HAP-1 (cell line): ENCODE measurements at regions not wholly inside any gene's neighbourhood (a gene's known extent, or its start where the extent isn't known, plus 50 kb on each side); places are given as distances from the start of the nearest gene placed in this dataset.

Experiments used
- DNase-seq, 2 experiments: peaks; one replicate each; pipeline ENCODE4 v3.0.0-alpha.2; 2016 to 2020; ENCODE audit warnings: low spot score in 2 of 2
- H3K27me3 ChIP-seq: fragments of 250-450 bp; sonication (Bioruptor Pico); 2 replicates; pipeline ENCODE4 v1.5.1; 2020; ENCODE audit warnings: low read depth, mild to moderate bottlenecking, moderate library complexity
- H3K36me3 ChIP-seq: fragments of 250-450 bp; sonication (Bioruptor Pico); replicated peaks from 2 replicates; pipeline ENCODE4 v1.5.1; 2020; ENCODE audit warnings: mild to moderate bottlenecking
- H3K4me1 ChIP-seq: fragments of 250-450 bp; sonication (Bioruptor Pico); 2 replicates; pipeline ENCODE4 v1.5.1; 2020; ENCODE audit warnings: mild to moderate bottlenecking
- H3K4me3 ChIP-seq: fragments of 250-450 bp; sonication (Bioruptor Pico); 2 replicates; pipeline ENCODE4 v1.5.1; 2020; ENCODE audit warnings: mild to moderate bottlenecking, moderate library complexity
- H3K9me3 ChIP-seq: fragments of 250-450 bp; sonication (Bioruptor Pico); 2 replicates; pipeline ENCODE4 v1.5.1; 2020; ENCODE audit warnings: mild to moderate bottlenecking, moderate library complexity
- in situ Hi-C: fragments of 300-500 bp; cut with MboI; formaldehyde crosslinking; loops from 3 replicates; pipeline ENCODE4 v1.14.3; 2020; ENCODE audit warnings: low sequenced_read_pairs, inconsistent platforms, mixed read lengths

DNA sequence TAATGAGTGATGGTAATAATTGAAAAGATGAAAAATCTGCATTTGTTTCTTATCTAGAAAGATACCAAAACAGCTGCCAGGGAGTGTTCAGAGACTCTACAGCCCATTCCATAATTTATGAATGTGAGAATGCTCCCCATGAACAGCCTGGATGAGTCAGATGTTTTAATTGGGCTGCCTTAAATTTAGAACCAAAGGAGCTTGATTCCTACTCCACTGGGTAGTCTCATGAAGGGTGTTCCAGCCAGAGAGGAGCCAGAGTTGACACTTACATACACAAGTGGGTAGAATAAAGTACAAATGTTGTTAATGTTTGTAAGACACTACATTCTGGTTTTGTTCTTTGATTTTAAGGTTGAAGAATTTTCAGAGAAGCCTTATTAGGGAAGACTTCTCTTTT lies 123.2 kb upstream of the PRNP start:
- in situ Hi-C loops: no loop called here
- Histone ChIP-seq H3K27me3 (no peaks in the 10 kb centered on the region), H3K9me3 (no peaks in the 10 kb centered on the region), H3K4me1 (no peaks in the 10 kb centered on the region), H3K4me3 (no peak overlapping the region), H3K36me3 (no peaks in the 10 kb centered on the region)
- DNase-seq: no peak

DNA sequence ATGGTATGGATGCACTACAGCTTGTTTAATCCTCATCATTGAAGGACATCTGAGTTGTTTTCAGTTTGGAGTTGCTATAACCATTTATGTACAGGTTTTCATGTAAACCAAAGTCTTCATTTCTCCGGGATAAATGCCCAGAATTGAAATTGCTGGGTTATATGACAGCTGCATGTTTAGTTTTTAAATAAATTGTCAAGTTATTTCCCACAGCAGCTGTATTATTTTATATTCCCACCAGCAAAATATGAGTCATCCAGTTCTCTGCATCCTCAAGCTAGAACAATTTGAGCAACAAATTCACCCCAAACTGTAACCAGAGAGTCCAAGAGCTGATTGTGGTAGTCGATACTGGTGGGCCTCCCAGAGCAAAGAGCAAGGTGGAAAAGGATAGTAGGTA lies 125.6 kb upstream of the PRNP start:
- Histone ChIP-seq H3K4me3 (no peak overlapping the region), H3K27me3 (no peaks in the 10 kb centered on the region), H3K36me3 (no peaks in the 10 kb centered on the region), H3K9me3 (no peaks in the 10 kb centered on the region), H3K4me1 (no peaks in the 10 kb centered on the region)
- in situ Hi-C loops: no loop called here
- DNase-seq: no peak

DNA sequence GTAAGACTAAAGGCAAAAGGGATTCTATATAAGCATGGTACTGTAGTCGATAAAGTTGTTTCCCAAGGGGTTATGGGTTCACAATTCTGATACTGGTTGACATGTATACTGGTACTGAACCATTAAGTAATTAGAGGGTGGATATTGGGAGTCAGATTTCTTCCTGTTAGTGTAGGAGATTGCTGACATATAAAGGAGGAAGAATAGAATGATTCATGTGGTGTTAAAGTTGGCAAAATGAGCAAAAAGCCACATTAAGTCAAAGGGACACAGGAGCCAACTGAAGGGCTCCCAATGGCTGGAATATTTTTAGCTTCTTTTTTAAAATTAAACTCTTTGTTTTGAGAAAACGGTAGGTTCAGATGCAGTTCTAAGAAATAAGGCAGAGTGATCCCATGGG lies 126.3 kb upstream of the PRNP start:
- Histone ChIP-seq H3K9me3 (no peaks in the 10 kb centered on the region), H3K27me3 (no peaks in the 10 kb centered on the region), H3K36me3 (no peaks in the 10 kb centered on the region), H3K4me3 (no peak overlapping the region), H3K4me1 (no peaks in the 10 kb centered on the region)
- DNase-seq: no peak
- in situ Hi-C loops: no loop called here

DNA sequence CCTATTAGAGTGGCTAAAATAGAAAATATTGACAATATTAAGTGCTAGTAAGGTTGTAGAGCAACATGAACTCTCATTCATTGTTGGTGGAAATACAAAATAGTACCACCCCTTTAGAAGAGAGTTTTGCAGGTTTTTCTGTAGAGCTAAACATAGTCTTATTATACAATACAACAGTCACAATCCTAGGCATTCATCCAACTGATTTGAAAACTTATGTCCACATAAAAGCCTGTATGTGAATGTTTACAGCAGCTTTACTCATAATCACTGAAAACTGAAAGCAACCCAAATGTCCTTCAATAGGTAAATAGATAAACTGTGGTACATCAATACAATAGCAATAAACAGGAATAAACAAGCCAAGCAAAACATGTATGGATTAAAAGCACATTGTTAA lies 127.2 kb upstream of the PRNP start:
- DNase-seq: no peak
- in situ Hi-C loops: no loop called here
- Histone ChIP-seq H3K4me3 (no peak overlapping the region), H3K27me3 (no peaks in the 10 kb centered on the region), H3K4me1 (no peaks in the 10 kb centered on the region), H3K36me3 (no peaks in the 10 kb centered on the region), H3K9me3 (no peaks in the 10 kb centered on the region)

DNA sequence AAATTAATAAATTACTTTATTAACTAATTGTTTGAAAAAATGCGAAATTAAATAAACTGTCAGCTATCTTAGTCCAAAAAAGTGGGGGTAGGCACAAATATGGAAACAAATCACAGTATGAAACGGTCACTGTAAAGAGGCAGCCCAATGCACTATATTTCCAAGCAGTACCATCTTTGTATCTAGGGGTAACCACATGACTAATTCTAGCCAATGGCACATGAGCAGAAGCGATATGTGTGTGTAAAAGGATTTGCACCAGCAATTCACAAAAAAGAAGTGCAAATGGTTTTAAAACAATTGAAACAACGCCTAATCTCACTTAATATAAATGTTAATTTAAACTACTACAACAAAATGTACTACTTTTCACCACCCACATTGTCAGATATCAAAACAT lies 129.5 kb upstream of the PRNP start:
- H3K27me3 ChIP-seq: no peaks in the 10 kb centered on the region
- in situ Hi-C loops: no loop called here

DNA sequence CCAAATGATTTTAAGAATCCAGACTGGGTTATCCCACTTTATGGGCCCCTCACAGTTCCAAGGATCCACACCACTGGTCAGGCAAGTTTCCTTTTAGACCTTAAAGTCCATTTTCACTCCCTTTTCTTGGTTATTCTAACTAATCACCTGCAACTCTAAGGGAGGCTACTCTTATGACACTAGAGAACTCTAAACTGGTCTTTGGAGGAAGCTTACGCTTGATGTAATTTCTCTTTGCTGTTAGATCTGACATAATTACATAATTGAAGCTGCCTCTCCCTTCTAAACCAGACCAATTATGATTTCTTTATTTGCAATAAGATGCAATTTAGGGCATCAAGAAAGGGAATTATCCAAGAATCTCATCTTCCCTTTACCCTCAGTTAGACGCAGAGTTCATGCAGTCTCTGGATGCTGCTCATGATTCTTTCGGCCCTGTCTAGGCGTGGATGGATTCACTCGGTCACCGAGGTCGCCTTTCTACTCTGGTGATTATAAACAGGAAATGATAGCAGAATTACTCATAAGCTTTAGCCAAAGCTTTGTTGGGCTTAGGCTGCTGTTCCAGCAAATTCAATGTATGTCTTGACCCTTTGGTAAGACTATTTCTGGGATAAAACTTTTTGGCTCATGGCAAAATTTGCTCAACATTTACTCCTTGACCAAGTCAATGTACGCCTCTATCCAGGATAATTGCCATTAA lies 130.9 kb upstream of the PRNP start:
- H3K27me3 ChIP-seq: no peaks in the 10 kb centered on the region
- in situ Hi-C loops: no loop called here
- no peak overlapping the region for H3K4me3 ChIP-seq
- H3K4me1 ChIP-seq: no peaks in the 10 kb centered on the region
- no peaks in the 10 kb centered on the region for H3K9me3 ChIP-seq
- no peak for DNase-seq
- H3K36me3 ChIP-seq: no peaks in the 10 kb centered on the region

More for the DNA sequence above, 129.5 kb upstream of the PRNP start:
- H3K9me3 ChIP-seq: no peaks in the 10 kb centered on the region
- H3K4me3 ChIP-seq: no peak overlapping the region
- no peaks in the 10 kb centered on the region for H3K4me1 ChIP-seq
- no peak for DNase-seq
- no peaks in the 10 kb centered on the region for H3K36me3 ChIP-seq

DNA sequence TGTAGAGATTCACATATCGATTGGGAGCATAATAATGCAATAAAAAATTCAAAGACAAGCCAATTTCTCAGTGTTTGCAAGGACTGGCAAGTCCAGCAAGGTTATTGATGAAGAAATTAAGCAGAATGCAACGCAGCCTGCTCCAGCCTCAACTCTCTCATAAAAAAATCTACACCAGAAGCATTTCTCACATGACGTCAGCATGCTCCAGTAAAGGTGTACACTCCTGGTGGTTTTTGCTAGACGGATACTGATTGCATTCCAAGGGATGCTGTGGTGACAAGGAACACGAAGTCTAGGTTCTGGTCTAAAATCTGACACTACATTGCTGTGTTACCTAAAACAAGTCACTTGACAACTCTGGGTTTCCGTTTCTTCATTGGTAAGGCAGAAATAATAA lies 131.9 kb upstream of the PRNP start:
- Histone ChIP-seq H3K4me3 (no peak overlapping the region), H3K27me3 (no peaks in the 10 kb centered on the region), H3K4me1 (no peaks in the 10 kb centered on the region), H3K9me3 (no peaks in the 10 kb centered on the region), H3K36me3 (no peaks in the 10 kb centered on the region)
- in situ Hi-C loops: no loop called here
- no peak for DNase-seq

DNA sequence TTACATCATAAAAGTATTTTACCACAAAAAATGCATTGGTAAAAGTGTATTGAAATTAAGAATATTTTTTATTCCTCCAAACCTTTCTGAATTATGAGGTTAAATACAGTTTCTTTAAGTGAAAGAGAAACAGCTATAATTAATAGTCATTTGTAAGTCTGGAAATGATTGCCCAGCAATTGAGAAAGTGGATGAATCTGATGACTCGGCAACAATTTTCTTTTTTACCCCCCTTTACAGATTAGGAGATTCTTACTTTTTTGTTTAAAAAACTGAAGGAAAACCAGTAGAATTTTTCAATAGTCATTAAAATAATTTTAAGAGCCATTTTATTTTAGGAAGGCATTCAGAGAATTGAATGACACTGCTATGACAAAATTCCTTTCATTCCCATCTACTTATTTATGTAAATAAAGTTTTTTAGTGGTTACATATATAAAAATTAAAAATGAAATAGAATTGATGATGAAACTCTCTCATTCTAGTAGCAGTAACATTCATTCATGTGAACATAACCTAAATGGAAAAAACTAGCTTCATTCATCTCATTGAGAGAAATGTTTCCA lies 134.1 kb upstream of the PRNP start:
- DNase-seq: no peak
- Histone ChIP-seq H3K27me3 (no peaks in the 10 kb centered on the region), H3K4me1 (no peaks in the 10 kb centered on the region), H3K4me3 (no peak overlapping the region), H3K36me3 (no peaks in the 10 kb centered on the region), H3K9me3 (no peaks in the 10 kb centered on the region)
- in situ Hi-C loops: no loop called here

DNA sequence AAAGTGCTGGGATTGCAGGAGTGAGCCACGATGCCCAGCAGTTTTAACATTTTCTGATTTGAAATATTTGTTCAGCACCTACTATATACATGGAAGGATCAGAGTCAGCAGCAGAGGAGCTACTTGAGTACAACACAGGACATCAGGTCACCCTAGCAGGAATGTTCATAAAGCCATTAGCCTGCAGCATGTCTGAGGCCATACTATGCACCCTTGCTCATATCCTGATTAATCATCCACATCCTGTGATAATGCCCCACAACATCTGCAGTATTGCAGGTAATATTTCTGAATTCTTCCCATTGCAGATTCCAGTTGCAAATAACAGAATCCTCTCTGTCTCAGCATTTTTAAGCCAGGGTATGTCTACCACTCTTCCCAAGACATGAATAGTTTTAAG lies 135.5 kb upstream of the PRNP start:
- no peaks in the 10 kb centered on the region for H3K4me1 ChIP-seq
- DNase-seq: no peak
- no peaks in the 10 kb centered on the region for H3K9me3 ChIP-seq
- H3K4me3 ChIP-seq: no peak overlapping the region
- H3K36me3 ChIP-seq: no peaks in the 10 kb centered on the region
- H3K27me3 ChIP-seq: no peaks in the 10 kb centered on the region
- in situ Hi-C loops: no loop called here

DNA sequence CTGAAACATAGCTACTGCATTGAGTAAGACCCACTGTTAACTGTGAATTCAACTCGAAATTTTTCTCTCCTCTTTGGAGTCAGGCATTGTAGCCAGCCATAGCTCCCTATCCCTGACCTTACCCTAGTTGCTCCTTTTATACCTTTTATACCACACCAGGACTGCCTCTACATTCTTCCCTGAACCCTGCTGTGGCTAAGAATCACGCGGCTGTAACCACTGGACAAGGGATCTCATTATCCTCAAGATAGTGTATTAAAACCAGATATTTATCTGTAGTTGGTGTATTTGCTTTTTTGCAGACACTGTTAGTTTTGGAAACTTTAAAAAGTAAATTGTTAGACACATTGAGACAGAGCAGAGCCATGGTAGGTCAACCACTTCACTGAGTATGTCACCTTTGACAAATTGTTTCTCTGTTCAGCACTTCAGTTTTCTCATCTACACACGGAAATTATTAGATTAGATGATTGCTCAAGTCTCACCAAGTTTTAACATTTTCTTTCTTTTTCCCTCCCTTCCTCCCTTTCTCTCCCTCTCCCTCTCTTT lies 136.5 kb upstream of the PRNP start:
- no peaks in the 10 kb centered on the region for H3K36me3 ChIP-seq
- DNase-seq: no peak
- in situ Hi-C loops: no loop called here
- no peaks in the 10 kb centered on the region for H3K27me3 ChIP-seq
- no peak overlapping the region for H3K4me3 ChIP-seq
- no peaks in the 10 kb centered on the region for H3K9me3 ChIP-seq
- H3K4me1 ChIP-seq: no peaks in the 10 kb centered on the region

DNA sequence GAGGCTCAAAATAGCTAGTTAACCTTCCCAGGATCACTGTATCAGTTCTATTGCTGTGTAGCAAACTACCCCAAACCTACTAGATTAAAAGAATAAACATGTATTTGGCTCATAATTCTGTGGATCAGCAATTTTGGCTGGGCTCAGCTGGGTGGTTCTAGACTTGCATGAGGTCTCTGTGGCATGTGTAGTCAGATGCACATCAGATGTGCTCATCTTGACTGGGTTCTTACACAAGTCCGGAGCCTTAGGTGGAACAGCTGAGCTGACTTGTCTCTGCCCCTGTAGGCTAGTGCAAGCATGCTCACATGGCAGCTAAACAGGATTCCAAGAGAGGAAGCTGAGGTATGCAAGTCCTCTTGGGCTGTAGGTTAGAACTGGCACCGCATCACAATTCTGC lies 137.7 kb upstream of the PRNP start:
- Histone ChIP-seq H3K4me1 (no peaks in the 10 kb centered on the region), H3K36me3 (no peaks in the 10 kb centered on the region), H3K9me3 (no peaks in the 10 kb centered on the region), H3K27me3 (peaks cover 3% of the 10 kb centered on the region; the same call in 1 of the 2 replicates), H3K4me3 (no peak overlapping the region)
- DNase-seq: no peak
- in situ Hi-C loops: no loop called here

DNA sequence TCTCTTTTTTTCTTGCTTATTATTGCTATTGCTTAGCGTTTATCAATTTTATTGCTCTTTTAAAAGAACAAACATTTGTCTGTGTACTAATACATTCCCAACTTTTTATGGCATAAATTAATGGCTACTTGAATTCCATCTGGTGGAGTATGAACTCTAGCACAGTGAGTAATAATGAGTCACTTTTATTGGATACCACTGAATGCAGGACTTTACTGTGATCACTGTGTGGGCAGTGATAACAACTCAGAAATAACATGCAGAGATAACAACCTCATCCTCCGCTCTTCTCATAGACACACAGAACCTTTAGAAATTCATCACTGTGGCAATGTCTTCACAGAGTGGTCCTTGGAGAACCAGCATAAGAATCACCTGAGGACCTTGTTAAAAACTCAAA lies 139.5 kb upstream of the PRNP start:
- in situ Hi-C loops: no loop called here
- H3K9me3 ChIP-seq: no peaks in the 10 kb centered on the region
- no peak overlapping the region for H3K4me3 ChIP-seq
- H3K4me1 ChIP-seq: no peaks in the 10 kb centered on the region
- H3K36me3 ChIP-seq: no peaks in the 10 kb centered on the region
- H3K27me3 ChIP-seq: peaks cover 3% of the 10 kb centered on the region; the same call in 1 of the 2 replicates
- no peak for DNase-seq

DNA sequence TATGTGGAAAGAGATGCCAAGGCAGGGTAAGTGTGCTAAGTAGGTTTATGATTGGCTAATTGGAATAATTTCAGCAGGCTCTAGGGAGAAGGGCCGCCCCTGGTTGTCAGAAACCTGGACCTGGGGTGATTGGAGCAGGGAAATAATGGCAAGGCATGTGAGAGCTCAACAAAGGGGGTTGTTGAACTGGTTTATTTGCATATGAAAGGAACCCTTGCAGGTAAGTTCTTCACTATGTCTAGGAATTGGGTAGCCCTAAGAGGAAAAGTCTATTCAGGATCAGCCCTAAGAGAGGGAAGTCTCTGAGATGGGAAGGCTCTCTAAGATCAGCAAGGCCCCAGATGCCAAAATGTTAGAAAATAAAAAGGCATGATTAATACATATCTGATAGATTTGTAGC lies 139.9 kb upstream of the PRNP start:
- in situ Hi-C loops: no loop called here
- Histone ChIP-seq H3K36me3 (no peaks in the 10 kb centered on the region), H3K4me1 (no peaks in the 10 kb centered on the region), H3K9me3 (no peaks in the 10 kb centered on the region), H3K27me3 (peaks cover 3% of the 10 kb centered on the region; the same call in 1 of the 2 replicates), H3K4me3 (no peak overlapping the region)
- no peak for DNase-seq

DNA sequence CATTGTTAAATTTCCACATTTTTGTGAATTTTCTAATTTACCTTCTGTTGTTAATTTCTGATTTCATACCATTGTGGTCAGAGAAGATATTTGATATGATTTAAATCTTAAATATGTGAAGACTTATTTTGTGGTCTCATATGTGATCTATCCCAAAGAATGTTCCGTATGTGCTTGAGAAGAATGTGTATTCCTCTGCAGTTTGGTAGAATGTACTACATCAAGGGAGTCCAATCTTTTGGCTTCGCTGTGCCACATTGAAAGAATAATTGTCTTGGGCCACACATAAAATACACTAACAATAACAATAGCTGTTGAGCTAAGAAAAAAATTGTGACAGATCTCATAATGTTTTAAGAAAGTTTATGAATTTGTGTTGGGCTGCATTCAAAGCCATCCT lies 140.7 kb upstream of the PRNP start:
- in situ Hi-C loops: no loop called here
- no peaks in the 10 kb centered on the region for H3K4me1 ChIP-seq
- H3K36me3 ChIP-seq: no peaks in the 10 kb centered on the region
- H3K4me3 ChIP-seq: no peak overlapping the region
- no peak for DNase-seq
- H3K9me3 ChIP-seq: no peaks in the 10 kb centered on the region
- peaks cover 3% of the 10 kb centered on the region; the same call in 1 of the 2 replicates for H3K27me3 ChIP-seq
